ENCODE measurements at regions not wholly inside any gene's neighbourhood (a gene's known extent, or its start where the extent isn't known, plus 50 kb on each side); places are given as distances from the start of the nearest gene placed in this dataset.

GRCh38 chr2:176687944-176688343, 418.7 kb downstream of the MTX2 start (continued):
- TF ChIP-seq CTCF (IDR thresholded peaks at IDR 0.05; ENCODE audit: low read depth, low read length, missing input control) (no peak), ZBTB33 (IDR thresholded peaks at IDR 0.05) (no peak)

- no peaks in the 10 kb centered on the region for H3K9me3 ChIP-seq (ENCODE audit: control insufficient read depth in 4 of 4, low read length in 3 of 4)
- H3K4me3 ChIP-seq (ENCODE audit: low read depth in 1 of 3, low read length in 3 of 3), result no peak overlapping the region
- no peak overlapping the region for H3K27ac ChIP-seq (ENCODE audit: low read depth in 1 of 2, low read length in 2 of 2)
- no peak overlapping the region for H3K9ac ChIP-seq (ENCODE audit: low read depth in 1 of 2, low read length in 2 of 2)
- no peaks in the 10 kb centered on the region for H3K36me3 ChIP-seq (ENCODE audit: control insufficient read depth in 4 of 4, insufficient read depth in 3 of 4, low read depth in 1 of 4, low read length in 3 of 4)
- H3K4me1 ChIP-seq (ENCODE audit: control insufficient read depth in 4 of 4, insufficient read depth in 4 of 4, low read length in 3 of 4), result no peaks in the 10 kb centered on the region
- H3K27me3 ChIP-seq (ENCODE audit: control insufficient read depth in 4 of 4, insufficient read depth in 4 of 4, low read length in 3 of 4), result peaks cover 0 to 21% (median 0%) of the 10 kb centered on the region in 4 donors
- no peak for DNase-seq (ENCODE audit: low spot score)
- WGBS, result 64% methylated on average over 1 of the region's 1 CpG
- TF ChIP-seq NR2F2 (IDR thresholded peaks at IDR 0.05) (no peak), JUND (IDR thresholded peaks at IDR 0.05) (no peak), REST (IDR thresholded peaks at IDR 0.05) (no peak), FOXA2 (IDR thresholded peaks at IDR 0.05) (no peak), CTCF (IDR thresholded peaks at IDR 0.05; ENCODE audit: low read depth, low read length, missing input control) (no peak), MAX (IDR thresholded peaks at IDR 0.05) (no peak), ATF3 (IDR thresholded peaks at IDR 0.05) (no peak), EGR1 (IDR thresholded peaks at IDR 0.05; ENCODE audit: low read depth in 2 of 2) (no peak), RAD21 (IDR thresholded peaks at IDR 0.05) (no peak), SP1 (IDR thresholded peaks at IDR 0.05) (no peak), RXRA (IDR thresholded peaks at IDR 0.05) (no peak)
These were observed 420.5 kb downstream of the MTX2 start for GRCh38 chr2:176689711-176690110.
